D721Med (cell line): ENCODE measurements at regions not wholly inside any gene's neighbourhood (a gene's known extent, or its start where the extent isn't known, plus 50 kb on each side); places are given as distances from the start of the nearest gene placed in this dataset.

Experiments used
- DNase-seq: peaks from one replicate; pipeline ENCODE4 v3.0.0; 2011; ENCODE audit warnings: low spot score; ENCODE audit not compliant: insufficient read length
- FAIRE-seq: peaks from 2 replicates; lab custom pipeline; 2011; peaks lifted over from hg19 to GRCh38; lab: Jason Lieb, UNC
- CTCF ChIP-seq: IDR thresholded peaks from 2 replicates; pipeline ENCODE4 v1.5.1; 2012; ENCODE audit warnings: mild to moderate bottlenecking, control low read depth; ENCODE audit not compliant: insufficient read depth; ENCODE audit errors: missing control alignments

GRCh38 chr11:11706028-11706427, 84.2 kb upstream of the GALNT18 start:
- FAIRE-seq = no peak
- TF ChIP-seq CTCF = no peak
- no peak for DNase-seq

DNA sequence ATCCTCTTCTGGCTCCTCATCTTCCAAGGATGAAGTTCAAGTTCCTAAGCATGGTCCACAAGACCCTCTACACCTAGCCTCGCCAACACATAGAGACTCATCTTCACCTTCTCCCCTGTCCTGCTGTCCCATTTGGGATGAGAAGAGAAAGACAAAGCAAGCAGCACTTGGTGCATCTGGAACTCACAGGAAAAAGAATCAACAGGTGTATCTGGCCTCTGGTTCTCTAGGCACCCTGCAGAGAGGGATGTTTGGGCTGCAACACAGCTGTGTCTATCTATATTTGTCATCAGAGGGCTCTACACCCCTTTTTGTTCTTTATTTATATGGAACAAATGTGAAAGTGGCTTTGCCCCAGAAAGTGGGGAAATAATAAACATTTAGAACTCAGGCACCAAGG, 82.1 kb upstream of the GALNT18 start:
- no peak for TF ChIP-seq CTCF
- no peak for FAIRE-seq

DNA sequence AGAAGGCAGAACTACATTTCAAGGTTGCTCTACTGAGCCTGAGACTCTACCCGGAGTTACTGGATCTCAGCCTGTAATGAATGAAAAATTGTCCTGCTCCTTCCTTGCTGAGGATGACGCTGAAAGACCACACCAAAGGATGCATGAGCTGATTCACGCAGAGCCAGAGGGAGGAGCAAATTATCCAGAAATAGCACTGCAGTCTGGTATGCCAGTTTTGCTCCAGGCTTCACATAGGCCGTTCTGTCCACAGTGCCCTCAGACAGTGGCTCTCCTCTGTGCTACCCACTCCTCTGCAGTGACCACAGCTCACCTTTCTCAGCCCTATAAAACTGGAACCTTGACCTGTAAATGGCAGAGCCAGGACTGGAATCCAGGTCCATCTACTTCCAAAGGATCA, 79.3 kb upstream of the GALNT18 start:
- no peak for FAIRE-seq
- DNase-seq = no peak
- TF ChIP-seq CTCF = no peak

More for the DNA sequence above, 82.1 kb upstream of the GALNT18 start:
- DNase-seq = no peak

- DNase-seq (no peak), FAIRE-seq (no peak)
- TF ChIP-seq CTCF = no peak
These were observed 76.0 kb upstream of the GALNT18 start for GRCh38 chr11:11697796-11698195.

- TF ChIP-seq CTCF = no peak
- FAIRE-seq = no peak
- no peak for DNase-seq
These were observed 69.7 kb upstream of the GALNT18 start for GRCh38 chr11:11691296-11692151.

GRCh38 chr11:11681536-11681935, 59.7 kb upstream of the GALNT18 start:
- DNase-seq = no peak
- no peak for TF ChIP-seq CTCF
- no peak for FAIRE-seq
